ENCODE measurements at regions not wholly inside any gene's neighbourhood (a gene's known extent, or its start where the extent isn't known, plus 50 kb on each side); places are given as distances from the start of the nearest gene placed in this dataset.

DNA sequence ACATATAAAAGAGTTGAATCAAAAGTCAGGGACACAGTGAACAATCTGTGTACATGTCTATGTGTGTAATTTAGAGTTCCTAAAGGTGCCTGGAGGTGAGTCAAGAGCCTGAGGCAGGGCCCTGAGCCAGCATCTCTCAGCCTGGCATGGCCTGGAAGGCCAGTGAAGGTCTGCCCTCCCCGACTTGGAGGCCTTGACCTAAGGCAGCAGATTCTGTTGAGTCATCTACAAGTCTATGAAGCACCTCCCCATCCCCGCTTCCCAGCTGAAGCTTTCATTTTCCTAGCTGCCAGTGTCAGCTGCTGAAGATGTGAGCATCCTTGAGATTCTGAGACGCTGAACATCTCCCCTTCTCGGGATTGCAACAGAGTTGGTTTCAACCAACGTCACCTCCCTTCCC is 583.9 kb downstream of the BCOR start:
- Histone ChIP-seq H3K4me3 (ENCODE audit: insufficient read depth, low read length, poor library complexity, severe bottlenecking) (no peak overlapping the region), H3K9me2 (replicated peaks; ENCODE audit: insufficient read depth, low read length) (no peaks in the 10 kb centered on the region), H3K36me3 (ENCODE audit: low read length) (no peaks in the 10 kb centered on the region), H3K4me2 (ENCODE audit: low read depth, low read length, poor library complexity, severe bottlenecking) (no peak overlapping the region), H3K79me2 (ENCODE audit: insufficient read depth, low read length) (no peaks in the 10 kb centered on the region), H3K9ac (ENCODE audit: low read length) (no peak overlapping the region), H3K27me3 (ENCODE audit: low read length) (no peaks in the 10 kb centered on the region), H2AFZ (ENCODE audit: low read depth, low read length, severe bottlenecking) (no peak overlapping the region), H3F3A (ENCODE audit: insufficient read depth) (no peaks in the 10 kb centered on the region), H4K20me1 (ENCODE audit: low read depth, low read length) (no peaks in the 10 kb centered on the region), H3K9me3 (ENCODE audit: insufficient read depth, low read length) (no peaks in the 10 kb centered on the region), H3K27ac (ENCODE audit: low read depth, low read length) (no peak overlapping the region)
- no peak for TF ChIP-seq EZH2phosphoT487 (conservative IDR thresholded peaks at IDR 0.05; ENCODE audit: low read length)
- TF ChIP-seq, protein P1, sequence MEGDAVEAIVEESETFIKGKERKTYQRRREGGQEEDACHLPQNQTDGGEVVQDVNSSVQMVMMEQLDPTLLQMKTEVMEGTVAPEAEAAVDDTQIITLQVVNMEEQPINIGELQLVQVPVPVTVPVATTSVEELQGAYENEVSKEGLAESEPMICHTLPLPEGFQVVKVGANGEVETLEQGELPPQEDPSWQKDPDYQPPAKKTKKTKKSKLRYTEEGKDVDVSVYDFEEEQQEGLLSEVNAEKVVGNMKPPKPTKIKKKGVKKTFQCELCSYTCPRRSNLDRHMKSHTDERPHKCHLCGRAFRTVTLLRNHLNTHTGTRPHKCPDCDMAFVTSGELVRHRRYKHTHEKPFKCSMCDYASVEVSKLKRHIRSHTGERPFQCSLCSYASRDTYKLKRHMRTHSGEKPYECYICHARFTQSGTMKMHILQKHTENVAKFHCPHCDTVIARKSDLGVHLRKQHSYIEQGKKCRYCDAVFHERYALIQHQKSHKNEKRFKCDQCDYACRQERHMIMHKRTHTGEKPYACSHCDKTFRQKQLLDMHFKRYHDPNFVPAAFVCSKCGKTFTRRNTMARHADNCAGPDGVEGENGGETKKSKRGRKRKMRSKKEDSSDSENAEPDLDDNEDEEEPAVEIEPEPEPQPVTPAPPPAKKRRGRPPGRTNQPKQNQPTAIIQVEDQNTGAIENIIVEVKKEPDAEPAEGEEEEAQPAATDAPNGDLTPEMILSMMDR (IDR thresholded peaks at IDR 0.05; ENCODE audit: insufficient read depth, low read length, poor library complexity, severe bottlenecking) = no peak

DNA sequence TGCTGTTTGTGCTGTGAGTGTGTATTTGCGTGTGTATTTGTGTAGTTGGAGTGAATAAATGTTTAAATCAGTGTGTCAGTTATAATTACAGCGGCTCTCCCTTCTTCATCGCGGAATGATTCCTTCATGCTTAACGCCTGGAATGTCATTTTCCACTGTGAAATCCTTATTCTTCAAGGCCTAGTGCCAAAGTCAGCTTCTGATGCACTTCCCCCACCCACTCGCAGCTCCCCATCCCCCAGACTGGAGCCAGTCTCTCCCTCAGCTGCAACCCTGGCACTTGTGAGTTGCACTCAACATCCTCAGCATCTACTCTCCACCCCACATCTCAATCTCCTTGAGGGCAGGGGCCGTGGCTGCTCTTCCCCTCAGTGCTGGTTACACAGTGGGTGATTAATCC is 583.0 kb downstream of the BCOR start:
- no peaks in the 10 kb centered on the region for H4K20me1 ChIP-seq (ENCODE audit: low read depth, low read length)
- H3K27me3 ChIP-seq (ENCODE audit: low read length) = no peaks in the 10 kb centered on the region
- H3K79me2 ChIP-seq (ENCODE audit: insufficient read depth, low read length) = no peaks in the 10 kb centered on the region
- no peaks in the 10 kb centered on the region for H3K9me2 ChIP-seq (replicated peaks; ENCODE audit: insufficient read depth, low read length)
- H3K9ac ChIP-seq (ENCODE audit: low read length) = no peak overlapping the region
- no peaks in the 10 kb centered on the region for H3K36me3 ChIP-seq (ENCODE audit: low read length)
- no peaks in the 10 kb centered on the region for H3F3A ChIP-seq (ENCODE audit: insufficient read depth)
- H3K9me3 ChIP-seq (ENCODE audit: insufficient read depth, low read length) = no peaks in the 10 kb centered on the region
- no peak overlapping the region for H2AFZ ChIP-seq (ENCODE audit: low read depth, low read length, severe bottlenecking)
- no peak overlapping the region for H3K4me2 ChIP-seq (ENCODE audit: low read depth, low read length, poor library complexity, severe bottlenecking)
- no peak overlapping the region for H3K4me3 ChIP-seq (ENCODE audit: insufficient read depth, low read length, poor library complexity, severe bottlenecking)
- TF ChIP-seq EZH2phosphoT487 (conservative IDR thresholded peaks at IDR 0.05; ENCODE audit: low read length) = no peak
- TF ChIP-seq, protein P1 (IDR thresholded peaks at IDR 0.05; ENCODE audit: insufficient read depth, low read length, poor library complexity, severe bottlenecking) = no peak
- H3K27ac ChIP-seq (ENCODE audit: low read depth, low read length) = no peak overlapping the region

- no peak overlapping the region for H3K27ac ChIP-seq (ENCODE audit: low read depth, low read length)
- H3K79me2 ChIP-seq (ENCODE audit: insufficient read depth, low read length) = no peaks in the 10 kb centered on the region
- H3K9me2 ChIP-seq (replicated peaks; ENCODE audit: insufficient read depth, low read length) = no peaks in the 10 kb centered on the region
- no peaks in the 10 kb centered on the region for H3K9me3 ChIP-seq (ENCODE audit: insufficient read depth, low read length)
- H4K20me1 ChIP-seq (ENCODE audit: low read depth, low read length) = no peaks in the 10 kb centered on the region
- no peak overlapping the region for H2AFZ ChIP-seq (ENCODE audit: low read depth, low read length, severe bottlenecking)
- H3K36me3 ChIP-seq (ENCODE audit: low read length) = no peaks in the 10 kb centered on the region
- no peak overlapping the region for H3K4me2 ChIP-seq (ENCODE audit: low read depth, low read length, poor library complexity, severe bottlenecking)
- no peak overlapping the region for H3K4me3 ChIP-seq (ENCODE audit: insufficient read depth, low read length, poor library complexity, severe bottlenecking)
- H3K9ac ChIP-seq (ENCODE audit: low read length) = no peak overlapping the region
- H3F3A ChIP-seq (ENCODE audit: insufficient read depth) = no peaks in the 10 kb centered on the region
- no peak for TF ChIP-seq EZH2phosphoT487 (conservative IDR thresholded peaks at IDR 0.05; ENCODE audit: low read length)
- TF ChIP-seq, protein P1 (IDR thresholded peaks at IDR 0.05; ENCODE audit: insufficient read depth, low read length, poor library complexity, severe bottlenecking) = no peak
- no peaks in the 10 kb centered on the region for H3K27me3 ChIP-seq (ENCODE audit: low read length)
Observed at GRCh38 chrX:39516427-39516841, 581.3 kb downstream of the BCOR start.
